ENCODE measurements at regions not wholly inside any gene's neighbourhood (a gene's known extent, or its start where the extent isn't known, plus 50 kb on each side); places are given as distances from the start of the nearest gene placed in this dataset.

DNA sequence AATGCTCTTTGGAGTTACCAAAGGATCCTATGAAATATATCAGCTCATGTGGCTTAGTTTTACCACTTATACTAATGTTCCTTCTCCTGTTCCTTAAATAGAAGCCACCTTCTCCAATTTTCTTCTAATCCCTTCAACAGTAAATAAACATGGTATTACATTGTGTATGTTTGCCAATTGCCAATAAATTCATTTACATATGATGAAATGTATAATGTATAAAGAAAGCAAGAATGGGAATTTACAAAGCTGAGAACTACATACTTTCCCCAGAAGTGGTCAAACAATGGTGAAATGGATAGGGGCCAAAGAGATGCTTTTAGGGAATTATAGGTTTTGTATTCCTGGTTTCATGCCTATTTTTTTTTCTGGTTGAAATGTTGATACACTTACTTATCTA is 894.2 kb upstream of the CRIM1 start:
- TF ChIP-seq, protein P1, sequence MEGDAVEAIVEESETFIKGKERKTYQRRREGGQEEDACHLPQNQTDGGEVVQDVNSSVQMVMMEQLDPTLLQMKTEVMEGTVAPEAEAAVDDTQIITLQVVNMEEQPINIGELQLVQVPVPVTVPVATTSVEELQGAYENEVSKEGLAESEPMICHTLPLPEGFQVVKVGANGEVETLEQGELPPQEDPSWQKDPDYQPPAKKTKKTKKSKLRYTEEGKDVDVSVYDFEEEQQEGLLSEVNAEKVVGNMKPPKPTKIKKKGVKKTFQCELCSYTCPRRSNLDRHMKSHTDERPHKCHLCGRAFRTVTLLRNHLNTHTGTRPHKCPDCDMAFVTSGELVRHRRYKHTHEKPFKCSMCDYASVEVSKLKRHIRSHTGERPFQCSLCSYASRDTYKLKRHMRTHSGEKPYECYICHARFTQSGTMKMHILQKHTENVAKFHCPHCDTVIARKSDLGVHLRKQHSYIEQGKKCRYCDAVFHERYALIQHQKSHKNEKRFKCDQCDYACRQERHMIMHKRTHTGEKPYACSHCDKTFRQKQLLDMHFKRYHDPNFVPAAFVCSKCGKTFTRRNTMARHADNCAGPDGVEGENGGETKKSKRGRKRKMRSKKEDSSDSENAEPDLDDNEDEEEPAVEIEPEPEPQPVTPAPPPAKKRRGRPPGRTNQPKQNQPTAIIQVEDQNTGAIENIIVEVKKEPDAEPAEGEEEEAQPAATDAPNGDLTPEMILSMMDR (IDR thresholded peaks at IDR 0.05) = no peak
- no peak for TF ChIP-seq POLR2A (IDR thresholded peaks at IDR 0.05)

Data from prostate gland (tissue), 2 donors.